GM12878 (cell line): ENCODE measurements at regions not wholly inside any gene's neighbourhood (a gene's known extent, or its start where the extent isn't known, plus 50 kb on each side); places are given as distances from the start of the nearest gene placed in this dataset.

Experiments
- NFYB ChIP-seq: IDR thresholded peaks from 2 replicates; pipeline ENCODE4 v1.6.1; 2011; ENCODE audit warnings: low read depth, mild to moderate bottlenecking, low read length, improper control_type of control experiment, moderate library complexity; ENCODE audit not compliant: insufficient read depth
- NKRF ChIP-seq: fragments of 450-650 bp; conservative IDR thresholded peaks from 2 replicates; pipeline ENCODE4 v1.6.1; 2017; ENCODE audit warnings: mild to moderate bottlenecking, moderate library complexity
- RB1 ChIP-seq: fragments of 450-650 bp; formaldehyde crosslinking; IDR thresholded peaks from 2 replicates; pipeline ENCODE4 v1.6.1; 2017; ENCODE audit warnings: mild to moderate bottlenecking, borderline replicate concordance
- TCF3 ChIP-seq: IDR thresholded peaks from 2 replicates; pipeline ENCODE4 v1.6.1; 2012; ENCODE audit warnings: low read depth, mild to moderate bottlenecking, low read length, borderline replicate concordance; ENCODE audit not compliant: insufficient read depth
- ZNF274 ChIP-seq: IDR thresholded peaks from one replicate; pipeline ENCODE4 v1.8.0; 2011; ENCODE audit not compliant: insufficient read length, insufficient read depth
- ZNF622 ChIP-seq: fragments of 450-650 bp; IDR thresholded peaks from 2 replicates; pipeline ENCODE4 v1.6.1; 2017; ENCODE audit warnings: mild to moderate bottlenecking, inconsistent platforms
- TF ChIP-seq, protein P1 (sequence below): IDR thresholded peaks from 2 replicates; pipeline ENCODE4 v1.6.1; 2012; ENCODE audit warnings: mild to moderate bottlenecking, low read depth, low read length
- TF ChIP-seq, protein P2 (sequence below): IDR thresholded peaks from 2 replicates; pipeline ENCODE4 v1.6.1; 2012; ENCODE audit warnings: low read depth, low read length, improper control_type of control experiment
- TF ChIP-seq, protein P3 (sequence below): fragments of 450-650 bp; formaldehyde crosslinking; IDR thresholded peaks from 2 replicates; pipeline ENCODE4 v1.5.0; 2022; ENCODE audit warnings: mild to moderate bottlenecking, missing genetic modification characterization
- TF ChIP-seq, protein P4 (sequence below): fragments of 450-650 bp; IDR thresholded peaks from 2 replicates; pipeline ENCODE4 v1.6.1; 2016; ENCODE audit warnings: mild to moderate bottlenecking

- TF ChIP-seq ZNF274 (no peak), RB1 (no peak), NKRF (no peak), ZNF622 (no peak), TCF3 (no peak), NFYB (no peak)
- TF ChIP-seq, protein P1, sequence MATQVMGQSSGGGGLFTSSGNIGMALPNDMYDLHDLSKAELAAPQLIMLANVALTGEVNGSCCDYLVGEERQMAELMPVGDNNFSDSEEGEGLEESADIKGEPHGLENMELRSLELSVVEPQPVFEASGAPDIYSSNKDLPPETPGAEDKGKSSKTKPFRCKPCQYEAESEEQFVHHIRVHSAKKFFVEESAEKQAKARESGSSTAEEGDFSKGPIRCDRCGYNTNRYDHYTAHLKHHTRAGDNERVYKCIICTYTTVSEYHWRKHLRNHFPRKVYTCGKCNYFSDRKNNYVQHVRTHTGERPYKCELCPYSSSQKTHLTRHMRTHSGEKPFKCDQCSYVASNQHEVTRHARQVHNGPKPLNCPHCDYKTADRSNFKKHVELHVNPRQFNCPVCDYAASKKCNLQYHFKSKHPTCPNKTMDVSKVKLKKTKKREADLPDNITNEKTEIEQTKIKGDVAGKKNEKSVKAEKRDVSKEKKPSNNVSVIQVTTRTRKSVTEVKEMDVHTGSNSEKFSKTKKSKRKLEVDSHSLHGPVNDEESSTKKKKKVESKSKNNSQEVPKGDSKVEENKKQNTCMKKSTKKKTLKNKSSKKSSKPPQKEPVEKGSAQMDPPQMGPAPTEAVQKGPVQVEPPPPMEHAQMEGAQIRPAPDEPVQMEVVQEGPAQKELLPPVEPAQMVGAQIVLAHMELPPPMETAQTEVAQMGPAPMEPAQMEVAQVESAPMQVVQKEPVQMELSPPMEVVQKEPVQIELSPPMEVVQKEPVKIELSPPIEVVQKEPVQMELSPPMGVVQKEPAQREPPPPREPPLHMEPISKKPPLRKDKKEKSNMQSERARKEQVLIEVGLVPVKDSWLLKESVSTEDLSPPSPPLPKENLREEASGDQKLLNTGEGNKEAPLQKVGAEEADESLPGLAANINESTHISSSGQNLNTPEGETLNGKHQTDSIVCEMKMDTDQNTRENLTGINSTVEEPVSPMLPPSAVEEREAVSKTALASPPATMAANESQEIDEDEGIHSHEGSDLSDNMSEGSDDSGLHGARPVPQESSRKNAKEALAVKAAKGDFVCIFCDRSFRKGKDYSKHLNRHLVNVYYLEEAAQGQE: no peak
- TF ChIP-seq, protein P2, sequence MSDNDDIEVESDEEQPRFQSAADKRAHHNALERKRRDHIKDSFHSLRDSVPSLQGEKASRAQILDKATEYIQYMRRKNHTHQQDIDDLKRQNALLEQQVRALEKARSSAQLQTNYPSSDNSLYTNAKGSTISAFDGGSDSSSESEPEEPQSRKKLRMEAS: no peak
- TF ChIP-seq, protein P3, sequence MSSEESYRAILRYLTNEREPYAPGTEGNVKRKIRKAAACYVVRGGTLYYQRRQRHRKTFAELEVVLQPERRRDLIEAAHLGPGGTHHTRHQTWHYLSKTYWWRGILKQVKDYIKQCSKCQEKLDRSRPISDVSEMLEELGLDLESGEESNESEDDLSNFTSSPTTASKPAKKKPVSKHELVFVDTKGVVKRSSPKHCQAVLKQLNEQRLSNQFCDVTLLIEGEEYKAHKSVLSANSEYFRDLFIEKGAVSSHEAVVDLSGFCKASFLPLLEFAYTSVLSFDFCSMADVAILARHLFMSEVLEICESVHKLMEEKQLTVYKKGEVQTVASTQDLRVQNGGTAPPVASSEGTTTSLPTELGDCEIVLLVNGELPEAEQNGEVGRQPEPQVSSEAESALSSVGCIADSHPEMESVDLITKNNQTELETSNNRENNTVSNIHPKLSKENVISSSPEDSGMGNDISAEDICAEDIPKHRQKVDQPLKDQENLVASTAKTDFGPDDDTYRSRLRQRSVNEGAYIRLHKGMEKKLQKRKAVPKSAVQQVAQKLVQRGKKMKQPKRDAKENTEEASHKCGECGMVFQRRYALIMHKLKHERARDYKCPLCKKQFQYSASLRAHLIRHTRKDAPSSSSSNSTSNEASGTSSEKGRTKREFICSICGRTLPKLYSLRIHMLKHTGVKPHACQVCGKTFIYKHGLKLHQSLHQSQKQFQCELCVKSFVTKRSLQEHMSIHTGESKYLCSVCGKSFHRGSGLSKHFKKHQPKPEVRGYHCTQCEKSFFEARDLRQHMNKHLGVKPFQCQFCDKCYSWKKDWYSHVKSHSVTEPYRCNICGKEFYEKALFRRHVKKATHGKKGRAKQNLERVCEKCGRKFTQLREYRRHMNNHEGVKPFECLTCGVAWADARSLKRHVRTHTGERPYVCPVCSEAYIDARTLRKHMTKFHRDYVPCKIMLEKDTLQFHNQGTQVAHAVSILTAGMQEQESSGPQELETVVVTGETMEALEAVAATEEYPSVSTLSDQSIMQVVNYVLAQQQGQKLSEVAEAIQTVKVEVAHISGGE (CRISPR knock-in tag): no peak
- TF ChIP-seq, protein P4, sequence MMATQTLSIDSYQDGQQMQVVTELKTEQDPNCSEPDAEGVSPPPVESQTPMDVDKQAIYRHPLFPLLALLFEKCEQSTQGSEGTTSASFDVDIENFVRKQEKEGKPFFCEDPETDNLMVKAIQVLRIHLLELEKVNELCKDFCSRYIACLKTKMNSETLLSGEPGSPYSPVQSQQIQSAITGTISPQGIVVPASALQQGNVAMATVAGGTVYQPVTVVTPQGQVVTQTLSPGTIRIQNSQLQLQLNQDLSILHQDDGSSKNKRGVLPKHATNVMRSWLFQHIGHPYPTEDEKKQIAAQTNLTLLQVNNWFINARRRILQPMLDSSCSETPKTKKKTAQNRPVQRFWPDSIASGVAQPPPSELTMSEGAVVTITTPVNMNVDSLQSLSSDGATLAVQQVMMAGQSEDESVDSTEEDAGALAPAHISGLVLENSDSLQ: no peak
Measured at GRCh38 chr2:16006537-16007166, 66.3 kb downstream of the MYCN start (continued).
